K562 (cell line): ENCODE measurements at regions not wholly inside any gene's neighbourhood (a gene's known extent, or its start where the extent isn't known, plus 50 kb on each side); places are given as distances from the start of the nearest gene placed in this dataset.

Source experiments
- ATAC-seq: fragments of 200-7000 bp; cut with Tn5 transposase; 3 replicates; pipeline ENCODE4 v1.9.1; 2020; ENCODE audit warnings: moderate library complexity
- BruUV-seq: library from RNA; stranded (reverse); fragments of 400-500 nt; replicated peaks from 2 replicates; lab custom pipeline; 2021; lab: Mats Ljungman, UMichigan
- CTCF ChIA-PET: fragments of 300-600 bp; formaldehyde crosslinking; extraction: SDS; loops from one replicate; lab custom pipeline; 2021; ENCODE audit warnings: low intra/inter-chr PET ratio; lab: Yijun Ruan, JAX
- POLR2A ChIA-PET: fragments of 300-600, 350-650 bp; sonication (Branson Sonifier 250); formaldehyde crosslinking; extraction: SDS; loops from one replicate; lab custom pipeline; 2021; ENCODE audit warnings: antibody characterized with exemption, inconsistent platforms; lab: Yijun Ruan, JAX
- DNase-seq, 4 experiments: peaks; one replicate each; pipeline versions ENCODE4 v3.0.0 to v3.0.0-alpha.2; 2011 to 2018; ENCODE audit warnings: low spot score in 3 of 4, mixed read lengths in 3 of 4; ENCODE audit errors: extremely low read depth in 1 of 4
- FAIRE-seq: peaks from 2 replicates; lab custom pipeline; 2011; peaks lifted over from hg19 to GRCh38; lab: Jason Lieb, UNC
- H2AFZ ChIP-seq: 2 replicates; pipeline ENCODE4 v1.6.0; 2011; ENCODE audit warnings: low read depth, low read length, control low read depth, inconsistent platforms
- H3K27ac ChIP-seq: fragments of 200-600 bp; 3 replicates; pipeline ENCODE4 v1.8.0; 2011; ENCODE audit warnings: low read depth, mild to moderate bottlenecking, control low read depth, inconsistent platforms, low read length, moderate library complexity, mixed read lengths; ENCODE audit errors: extremely low read depth
- H3K27me3 ChIP-seq, 2 experiments: fragments of 300-600 bp in 1 of 2; 2 replicates in 1 of 2; 3 replicates in 1 of 2; pipeline versions ENCODE4 v1.6.0 to v1.8.0; 2011; ENCODE audit warnings: inconsistent platforms in 2 of 2, low read length in 2 of 2, mild to moderate bottlenecking in 1 of 2, mixed read lengths in 1 of 2, moderate library complexity in 1 of 2; ENCODE audit not compliant: control insufficient read depth in 2 of 2, insufficient read depth in 2 of 2
- H3K36me3 ChIP-seq: fragments of 300-600 bp; 3 replicates; pipeline ENCODE4 v1.8.0; 2011; ENCODE audit warnings: mild to moderate bottlenecking, low read length, inconsistent platforms; ENCODE audit not compliant: control insufficient read depth, insufficient read depth
- H3K4me1 ChIP-seq, 2 experiments: fragments of 200-600 bp in 1 of 2; replicated peaks in 1 of 2; 2 replicates in 1 of 2; 3 replicates in 1 of 2; pipeline versions ENCODE4 v1.5.1 to v1.8.0; 2011; ENCODE audit warnings: inconsistent platforms in 2 of 2, low read length in 2 of 2, mild to moderate bottlenecking in 1 of 2, mixed read lengths in 1 of 2, moderate library complexity in 1 of 2; ENCODE audit not compliant: control insufficient read depth in 2 of 2, insufficient read depth in 2 of 2
- H3K4me2 ChIP-seq: 2 replicates; pipeline ENCODE4 v1.6.1; 2011; ENCODE audit warnings: low read length, control low read depth, inconsistent platforms, mixed read lengths; ENCODE audit not compliant: insufficient read depth
- H3K4me3 ChIP-seq: fragments of 200-600 bp; sonication (generic), shearing (Covaris generic); 2 replicates; pipeline ENCODE4 v1.5.1; 2016; ENCODE audit warnings: control low read depth, inconsistent platforms
- H3K79me2 ChIP-seq: fragments of 200-600 bp; 3 replicates; pipeline ENCODE4 v1.8.0; 2011; ENCODE audit warnings: low read length, inconsistent platforms; ENCODE audit not compliant: control insufficient read depth, insufficient read depth
- H3K9ac ChIP-seq, 2 experiments: 2 replicates each; pipeline versions ENCODE4 v1.6.0 to v1.6.1; 2011; ENCODE audit warnings: low read depth in 2 of 2, low read length in 2 of 2, control low read depth in 1 of 2, inconsistent platforms in 1 of 2, mild to moderate bottlenecking in 1 of 2, mixed read lengths in 1 of 2; ENCODE audit not compliant: insufficient read depth in 1 of 2
- H3K9me1 ChIP-seq: one replicate; pipeline ENCODE4 v1.6.0; 2011; ENCODE audit warnings: inconsistent platforms, mild to moderate bottlenecking, low read length, moderate library complexity; ENCODE audit not compliant: control insufficient read depth, insufficient read depth
- H3K9me3 ChIP-seq: replicated peaks from 2 replicates; pipeline ENCODE4 v1.5.1; 2011; ENCODE audit warnings: low read depth, low read length, inconsistent platforms; ENCODE audit not compliant: control insufficient read depth, insufficient read depth
- H4K20me1 ChIP-seq: replicated peaks from 2 replicates; pipeline ENCODE4 v1.6.1; 2011; ENCODE audit warnings: low read length, inconsistent platforms, mixed read lengths; ENCODE audit not compliant: control insufficient read depth, insufficient read depth
- MYC ChIP-seq, 2 experiments: fragments of 250-450 bp in 1 of 2; sonication (Bioruptor Pico) in 1 of 2; IDR thresholded peaks; 2 replicates each; pipeline versions ENCODE4 v1.5.1 to v1.6.1; 2012 to 2021; ENCODE audit warnings: low read depth in 2 of 2, borderline replicate concordance in 1 of 2, improper control_type of control experiment in 1 of 2, low read length in 1 of 2, mild to moderate bottlenecking in 1 of 2, moderate library complexity in 1 of 2
- RBBP5 ChIP-seq: fragments of 200-600 bp; sonication (generic); IDR thresholded peaks from 2 replicates; pipeline ENCODE4 v1.6.1; 2012; ENCODE audit warnings: borderline replicate concordance, mild to moderate bottlenecking, low read length, control low read depth, inconsistent platforms; ENCODE audit not compliant: insufficient read depth, poor library complexity, severe bottlenecking
- RBM25 ChIP-seq: fragments of 200-400 bp; formaldehyde crosslinking; IDR thresholded peaks from 2 replicates; pipeline ENCODE4 v1.6.1; 2018; ENCODE audit warnings: low read length, low read depth, moderate library complexity; ENCODE audit not compliant: severe bottlenecking
- in situ Hi-C: fragments of 300-500 bp; cut with MboI; formaldehyde crosslinking; loops from 4 replicates; pipeline ENCODE4 v1.15.0; 2018; ENCODE audit warnings: inconsistent platforms, mixed read lengths
- intact Hi-C: fragments of 100-400 bp; cut with micrococcal nuclease; formaldehyde crosslinking; loops from 2 replicates; pipeline ENCODE4 v1.14.2; 2022
- TF ChIP-seq, protein P1 (sequence below), 2 experiments: fragments of 450-650 bp; conservative IDR thresholded peaks; 2 replicates each; pipeline ENCODE4 v1.6.1; 2017; ENCODE audit warnings: mild to moderate bottlenecking in 2 of 2, moderate library complexity in 2 of 2
- TF ChIP-seq, protein P2 (sequence below): fragments of 450-650 bp; formaldehyde crosslinking; IDR thresholded peaks from 2 replicates; pipeline ENCODE4 v1.4.0; 2022; ENCODE audit warnings: mild to moderate bottlenecking, moderate library complexity

DNA sequence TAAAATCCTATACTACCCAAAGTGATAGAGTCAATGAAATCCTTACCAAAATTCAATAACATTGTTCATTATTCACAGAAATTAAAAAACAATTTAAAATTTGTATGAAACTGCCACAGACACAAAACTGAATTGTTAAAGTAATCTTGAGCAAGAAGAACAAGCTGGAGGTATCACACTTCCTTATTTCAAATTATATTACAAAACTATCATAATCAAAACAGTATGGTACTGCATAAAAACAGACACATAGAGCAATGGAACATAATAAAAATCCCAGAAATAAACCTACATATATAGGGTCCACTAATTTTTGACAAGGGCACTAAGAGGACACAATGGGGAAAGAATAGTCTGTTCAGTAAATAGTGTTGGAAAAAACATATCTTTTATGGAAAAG, 316.2 kb downstream of the PTPRC start:
- H3K9ac ChIP-seq, result no peak overlapping the region
- no peaks in the 10 kb centered on the region for H3K36me3 ChIP-seq
- ChIA-PET CTCF (no interaction called here), POLR2A (no interaction called here)
- H3K9me1 ChIP-seq, result no peaks in the 10 kb centered on the region
- H3K4me3 ChIP-seq, result no peak overlapping the region
- H3K79me2 ChIP-seq, result no peaks in the 10 kb centered on the region
- in situ Hi-C loops (no loop called here), intact Hi-C loops (no loop called here)
- H3K4me1 ChIP-seq, result no peaks in the 10 kb centered on the region
- no peaks in the 10 kb centered on the region for H4K20me1 ChIP-seq
- H3K9me3 ChIP-seq, result no peaks in the 10 kb centered on the region
- H3K27me3 ChIP-seq, result no peaks in the 10 kb centered on the region
- ATAC-seq (no peak), FAIRE-seq (no peak), DNase-seq (no peak)
- TF ChIP-seq, protein P1, sequence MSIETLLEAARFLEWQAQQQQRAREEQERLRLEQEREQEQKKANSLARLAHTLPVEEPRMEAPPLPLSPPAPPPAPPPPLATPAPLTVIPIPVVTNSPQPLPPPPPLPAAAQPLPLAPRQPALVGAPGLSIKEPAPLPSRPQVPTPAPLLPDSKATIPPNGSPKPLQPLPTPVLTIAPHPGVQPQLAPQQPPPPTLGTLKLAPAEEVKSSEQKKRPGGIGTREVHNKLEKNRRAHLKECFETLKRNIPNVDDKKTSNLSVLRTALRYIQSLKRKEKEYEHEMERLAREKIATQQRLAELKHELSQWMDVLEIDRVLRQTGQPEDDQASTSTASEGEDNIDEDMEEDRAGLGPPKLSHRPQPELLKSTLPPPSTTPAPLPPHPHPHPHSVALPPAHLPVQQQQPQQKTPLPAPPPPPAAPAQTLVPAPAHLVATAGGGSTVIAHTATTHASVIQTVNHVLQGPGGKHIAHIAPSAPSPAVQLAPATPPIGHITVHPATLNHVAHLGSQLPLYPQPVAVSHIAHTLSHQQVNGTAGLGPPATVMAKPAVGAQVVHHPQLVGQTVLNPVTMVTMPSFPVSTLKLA (conservative IDR thresholded peaks at IDR 0.05), result no peak
- TF ChIP-seq RBM25, result peak; percentile 60
- TF ChIP-seq, protein P2, sequence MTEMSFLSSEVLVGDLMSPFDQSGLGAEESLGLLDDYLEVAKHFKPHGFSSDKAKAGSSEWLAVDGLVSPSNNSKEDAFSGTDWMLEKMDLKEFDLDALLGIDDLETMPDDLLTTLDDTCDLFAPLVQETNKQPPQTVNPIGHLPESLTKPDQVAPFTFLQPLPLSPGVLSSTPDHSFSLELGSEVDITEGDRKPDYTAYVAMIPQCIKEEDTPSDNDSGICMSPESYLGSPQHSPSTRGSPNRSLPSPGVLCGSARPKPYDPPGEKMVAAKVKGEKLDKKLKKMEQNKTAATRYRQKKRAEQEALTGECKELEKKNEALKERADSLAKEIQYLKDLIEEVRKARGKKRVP, result no peak
- no peak for TF ChIP-seq RBBP5
- no peak for TF ChIP-seq MYC (IDR thresholded peaks at IDR 0.05; ENCODE audit: low read depth, low read length)
- no peak for TF ChIP-seq MYC (CRISPR knock-in tag; IDR thresholded peaks at IDR 0.05; ENCODE audit: borderline replicate concordance, low read depth)
- no peak overlapping the region for H3K4me2 ChIP-seq
- no peak overlapping the region for H3K27ac ChIP-seq
- no peak overlapping the region for H2AFZ ChIP-seq
- no TSS peak for BruUV-seq
